ENCODE measurements at regions not wholly inside any gene's neighbourhood (a gene's known extent, or its start where the extent isn't known, plus 50 kb on each side); places are given as distances from the start of the nearest gene placed in this dataset.

DNA sequence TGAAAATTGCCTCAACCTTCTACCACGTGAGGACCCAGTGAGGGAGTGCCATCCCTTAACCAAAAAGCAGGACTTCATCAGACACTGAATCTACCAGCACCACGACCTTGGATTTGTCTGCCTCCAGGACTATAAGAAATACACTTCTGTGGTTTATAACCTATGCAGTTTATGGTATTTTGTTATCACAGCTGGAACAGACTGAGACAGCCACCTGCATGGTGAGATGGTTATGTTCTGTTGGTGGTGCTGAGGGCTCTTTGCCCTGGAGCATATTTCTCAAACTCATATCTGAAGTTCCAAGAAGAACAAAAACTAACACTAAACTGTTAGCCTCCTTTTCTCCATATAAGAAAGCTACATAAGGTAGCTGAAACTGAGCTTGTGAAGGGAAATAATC, 69.8 kb upstream of the RGS18 start:
- H3K4me1 ChIP-seq (replicated peaks in 1 of 2; ENCODE audit: control insufficient read depth in 2 of 2, insufficient read depth in 2 of 2, low read length in 2 of 2), result no peaks in the 10 kb centered on the region; a peak in 1 of 5 replicates
- in situ Hi-C loops (cut with MboI), result loop anchor here (10.0 kb wide), 1 partner anchor 1564 kb away; no protein-coding TSS in a partner anchor
- no peak overlapping the region for H3K4me2 ChIP-seq (ENCODE audit: insufficient read depth, low read length)
- H3K9me1 ChIP-seq (ENCODE audit: control insufficient read depth, insufficient read depth, low read length), result no peaks in the 10 kb centered on the region
- no peak overlapping the region for H3K27ac ChIP-seq (ENCODE audit: extremely low read depth, low read depth, low read length)
- ATAC-seq (peak; percentile 66), FAIRE-seq (no peak), DNase-seq (ENCODE audit: extremely low read depth in 1 of 4, low spot score in 3 of 4) (peak in 2 of 4 experiments; percentile 9 to 24)
- POLR2A ChIA-PET, result interaction anchor here (1.3 kb wide), 1 partner anchor 20 kb away, joined by 3 read pairs; no protein-coding TSS in a partner anchor
- no peaks in the 10 kb centered on the region for H3K27me3 ChIP-seq (ENCODE audit: control insufficient read depth in 2 of 2, insufficient read depth in 2 of 2, low read length in 2 of 2)
- WGBS (ENCODE audit: insufficient coverage, low coverage, missing lambda C conversion rate), result 3% methylated on average over 2 of the region's 2 CpGs
- H4K20me1 ChIP-seq (replicated peaks; ENCODE audit: control insufficient read depth, insufficient read depth, low read length), result no peaks in the 10 kb centered on the region
- peak overlapping the region; percentile 40; the same call in 1 of the 2 replicates for H2AFZ ChIP-seq (ENCODE audit: low read depth, low read length)
- H3K9ac ChIP-seq (ENCODE audit: insufficient read depth in 1 of 2, low read depth in 2 of 2, low read length in 2 of 2), result no peak overlapping the region
- H3K79me2 ChIP-seq (ENCODE audit: control insufficient read depth, insufficient read depth, low read length), result no peaks in the 10 kb centered on the region
- H3K4me3 ChIP-seq, result no peak overlapping the region
- no peaks in the 10 kb centered on the region for H3K36me3 ChIP-seq (ENCODE audit: control insufficient read depth, insufficient read depth, low read length)
- intact Hi-C loops (cut with micrococcal nuclease), result no loop called here
- CTCF ChIA-PET (ENCODE audit: low intra/inter-chr PET ratio), result no interaction called here
- no peaks in the 10 kb centered on the region for H3K9me3 ChIP-seq (replicated peaks; ENCODE audit: control insufficient read depth, insufficient read depth, low read depth, low read length)
- TF ChIP-seq ZNF174 (CRISPR knock-in tag; IDR thresholded peaks at IDR 0.05) (no peak), CBFA2T3 (IDR thresholded peaks at IDR 0.05) (peak; percentile 36; the same call in 1 of the 2 replicates), SMARCB1 (IDR thresholded peaks at IDR 0.05; ENCODE audit: insufficient read length, low read depth) (no peak)
- BruUV-seq (replicated peaks), result no TSS peak

DNA sequence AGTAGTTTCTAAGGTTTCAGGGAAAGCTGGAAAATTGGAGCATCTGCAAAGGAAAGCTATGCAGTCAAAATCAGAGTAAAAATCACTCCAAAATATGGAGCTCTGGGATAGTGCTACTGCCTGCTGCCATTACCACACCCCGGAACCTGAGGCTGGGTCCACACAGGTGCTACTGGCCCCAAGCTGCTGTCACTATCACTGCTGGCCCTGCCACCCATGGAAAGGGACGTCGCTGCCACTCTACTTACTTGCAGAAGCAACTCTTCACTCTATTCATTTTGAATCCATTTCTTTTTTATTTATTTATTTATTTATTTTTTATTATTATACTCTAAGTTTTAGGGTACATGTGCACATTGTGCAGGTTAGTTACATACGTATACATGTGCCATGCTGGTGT, 60.3 kb upstream of the RGS18 start:
- Histone ChIP-seq H3K36me3 (ENCODE audit: control insufficient read depth, insufficient read depth, low read length) (no peaks in the 10 kb centered on the region), H3K9me3 (replicated peaks; ENCODE audit: control insufficient read depth, insufficient read depth, low read depth, low read length) (0 out of 2 replicates have a peak, but pooled peaks cover 2% of the 10 kb centered on the region), H3K27me3 (ENCODE audit: control insufficient read depth in 2 of 2, insufficient read depth in 2 of 2, low read length in 2 of 2) (no peaks in the 10 kb centered on the region), H3K9ac (ENCODE audit: insufficient read depth in 1 of 2, low read depth in 2 of 2, low read length in 2 of 2) (no peak overlapping the region), H4K20me1 (replicated peaks; ENCODE audit: control insufficient read depth, insufficient read depth, low read length) (no peaks in the 10 kb centered on the region), H3K4me2 (ENCODE audit: insufficient read depth, low read length) (no peak overlapping the region), H3K79me2 (ENCODE audit: control insufficient read depth, insufficient read depth, low read length) (no peaks in the 10 kb centered on the region), H3K9me1 (ENCODE audit: control insufficient read depth, insufficient read depth, low read length) (no peaks in the 10 kb centered on the region), H3K27ac (ENCODE audit: extremely low read depth, low read depth, low read length) (no peak overlapping the region), H2AFZ (ENCODE audit: low read depth, low read length) (no peak overlapping the region), H3K4me1 (replicated peaks in 1 of 2; ENCODE audit: control insufficient read depth in 2 of 2, insufficient read depth in 2 of 2, low read length in 2 of 2) (no peaks in the 10 kb centered on the region), H3K4me3 (no peak overlapping the region)
- no peak for FAIRE-seq
- WGBS (ENCODE audit: insufficient coverage, low coverage, missing lambda C conversion rate), result 66% methylated on average over 3 of the region's 4 CpGs
- in situ Hi-C loops (cut with MboI), result no loop called here
- ChIA-PET POLR2A (no interaction called here), CTCF (ENCODE audit: low intra/inter-chr PET ratio) (no interaction called here)
- no TSS peak for BruUV-seq (replicated peaks)
- intact Hi-C loops (cut with micrococcal nuclease), result no loop called here
- no peak for DNase-seq (ENCODE audit: extremely low read depth in 1 of 4, low spot score in 3 of 4)
- ATAC-seq, result no peak
- TF ChIP-seq GABPB1 (CRISPR knock-in tag; IDR thresholded peaks at IDR 0.05), result no peak
- TF ChIP-seq HMG20A (CRISPR knock-in tag; conservative IDR thresholded peaks at IDR 0.05), result no peak
- no peak for TF ChIP-seq NBN (IDR thresholded peaks at IDR 0.05; ENCODE audit: low read depth)
- TF ChIP-seq DACH1 (IDR thresholded peaks at IDR 0.05; ENCODE audit: partially characterized antibody), result no peak
- TF ChIP-seq, protein P1, sequence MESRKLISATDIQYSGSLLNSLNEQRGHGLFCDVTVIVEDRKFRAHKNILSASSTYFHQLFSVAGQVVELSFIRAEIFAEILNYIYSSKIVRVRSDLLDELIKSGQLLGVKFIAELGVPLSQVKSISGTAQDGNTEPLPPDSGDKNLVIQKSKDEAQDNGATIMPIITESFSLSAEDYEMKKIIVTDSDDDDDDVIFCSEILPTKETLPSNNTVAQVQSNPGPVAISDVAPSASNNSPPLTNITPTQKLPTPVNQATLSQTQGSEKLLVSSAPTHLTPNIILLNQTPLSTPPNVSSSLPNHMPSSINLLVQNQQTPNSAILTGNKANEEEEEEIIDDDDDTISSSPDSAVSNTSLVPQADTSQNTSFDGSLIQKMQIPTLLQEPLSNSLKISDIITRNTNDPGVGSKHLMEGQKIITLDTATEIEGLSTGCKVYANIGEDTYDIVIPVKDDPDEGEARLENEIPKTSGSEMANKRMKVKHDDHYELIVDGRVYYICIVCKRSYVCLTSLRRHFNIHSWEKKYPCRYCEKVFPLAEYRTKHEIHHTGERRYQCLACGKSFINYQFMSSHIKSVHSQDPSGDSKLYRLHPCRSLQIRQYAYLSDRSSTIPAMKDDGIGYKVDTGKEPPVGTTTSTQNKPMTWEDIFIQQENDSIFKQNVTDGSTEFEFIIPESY (CRISPR knock-in tag; IDR thresholded peaks at IDR 0.05), result no peak
- TF ChIP-seq, protein P2, sequence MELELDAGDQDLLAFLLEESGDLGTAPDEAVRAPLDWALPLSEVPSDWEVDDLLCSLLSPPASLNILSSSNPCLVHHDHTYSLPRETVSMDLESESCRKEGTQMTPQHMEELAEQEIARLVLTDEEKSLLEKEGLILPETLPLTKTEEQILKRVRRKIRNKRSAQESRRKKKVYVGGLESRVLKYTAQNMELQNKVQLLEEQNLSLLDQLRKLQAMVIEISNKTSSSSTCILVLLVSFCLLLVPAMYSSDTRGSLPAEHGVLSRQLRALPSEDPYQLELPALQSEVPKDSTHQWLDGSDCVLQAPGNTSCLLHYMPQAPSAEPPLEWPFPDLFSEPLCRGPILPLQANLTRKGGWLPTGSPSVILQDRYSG (tag; conservative IDR thresholded peaks at IDR 0.05; ENCODE audit: low read depth), result no peak
- TF ChIP-seq YY1 (IDR thresholded peaks at IDR 0.05; ENCODE audit: borderline replicate concordance in 1 of 3, control insufficient read depth in 1 of 3, extremely low read depth in 1 of 3, insufficient read depth in 3 of 3, insufficient read length in 1 of 3, insufficient replicate concordance in 2 of 3, low read depth in 1 of 3, low read length in 2 of 3), result no peak
- TF ChIP-seq, protein P3, sequence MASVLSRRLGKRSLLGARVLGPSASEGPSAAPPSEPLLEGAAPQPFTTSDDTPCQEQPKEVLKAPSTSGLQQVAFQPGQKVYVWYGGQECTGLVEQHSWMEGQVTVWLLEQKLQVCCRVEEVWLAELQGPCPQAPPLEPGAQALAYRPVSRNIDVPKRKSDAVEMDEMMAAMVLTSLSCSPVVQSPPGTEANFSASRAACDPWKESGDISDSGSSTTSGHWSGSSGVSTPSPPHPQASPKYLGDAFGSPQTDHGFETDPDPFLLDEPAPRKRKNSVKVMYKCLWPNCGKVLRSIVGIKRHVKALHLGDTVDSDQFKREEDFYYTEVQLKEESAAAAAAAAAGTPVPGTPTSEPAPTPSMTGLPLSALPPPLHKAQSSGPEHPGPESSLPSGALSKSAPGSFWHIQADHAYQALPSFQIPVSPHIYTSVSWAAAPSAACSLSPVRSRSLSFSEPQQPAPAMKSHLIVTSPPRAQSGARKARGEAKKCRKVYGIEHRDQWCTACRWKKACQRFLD (CRISPR knock-in tag; IDR thresholded peaks at IDR 0.05), result no peak
- TF ChIP-seq NFE2 (IDR thresholded peaks at IDR 0.05; ENCODE audit: low read depth), result no peak
